ENCODE measurements at regions not wholly inside any gene's neighbourhood (a gene's known extent, or its start where the extent isn't known, plus 50 kb on each side); places are given as distances from the start of the nearest gene placed in this dataset.

DNA sequence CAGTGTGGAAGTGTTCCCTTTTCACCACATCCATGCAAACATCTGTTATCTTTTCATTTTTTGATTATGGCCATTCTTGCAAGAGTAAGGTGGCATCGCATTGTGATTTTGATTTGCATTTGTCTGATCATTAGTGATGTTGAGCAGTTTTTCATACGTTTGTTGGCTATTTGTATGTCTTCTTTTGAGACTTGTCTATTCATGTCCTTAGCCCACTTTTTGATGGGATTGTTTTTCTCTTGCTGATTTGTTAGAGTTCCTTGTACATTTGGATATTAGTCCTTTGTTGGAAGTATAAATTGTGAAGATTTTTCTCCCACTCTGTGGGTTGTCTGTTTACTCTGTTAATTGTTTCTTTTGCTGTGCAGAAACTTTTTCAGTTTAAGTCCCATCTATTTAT lies 244.5 kb upstream of the PRICKLE1 start:
- TF ChIP-seq CTCF (IDR thresholded peaks at IDR 0.05; ENCODE audit: insufficient read depth, low read length) (no peak), POLR2AphosphoS5 (IDR thresholded peaks at IDR 0.05; ENCODE audit: low read depth) (no peak)

Measured in HL-60 (cell line).